ENCODE measurements at regions not wholly inside any gene's neighbourhood (a gene's known extent, or its start where the extent isn't known, plus 50 kb on each side); places are given as distances from the start of the nearest gene placed in this dataset.

DNA sequence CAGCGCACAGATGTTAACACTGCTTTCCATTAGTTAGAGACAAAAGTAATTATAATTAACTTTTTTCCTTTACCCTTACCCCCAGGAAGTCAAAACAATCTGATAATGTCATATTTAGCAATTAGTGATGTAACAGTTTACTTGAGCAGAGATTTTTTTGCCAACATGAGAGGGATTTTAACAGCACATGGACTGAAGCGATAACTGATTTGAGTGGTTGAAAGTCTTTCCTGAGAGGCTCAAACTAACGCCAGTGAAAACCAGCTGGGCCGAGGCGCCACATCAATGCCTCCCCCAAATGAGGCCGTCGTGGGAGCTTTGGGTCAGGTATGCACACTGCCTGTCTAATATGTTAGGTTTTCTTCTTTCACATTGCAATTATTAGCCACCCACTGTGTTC is 469.9 kb upstream of the SMIM21 start:
- DNase-seq, result no peak

DNA sequence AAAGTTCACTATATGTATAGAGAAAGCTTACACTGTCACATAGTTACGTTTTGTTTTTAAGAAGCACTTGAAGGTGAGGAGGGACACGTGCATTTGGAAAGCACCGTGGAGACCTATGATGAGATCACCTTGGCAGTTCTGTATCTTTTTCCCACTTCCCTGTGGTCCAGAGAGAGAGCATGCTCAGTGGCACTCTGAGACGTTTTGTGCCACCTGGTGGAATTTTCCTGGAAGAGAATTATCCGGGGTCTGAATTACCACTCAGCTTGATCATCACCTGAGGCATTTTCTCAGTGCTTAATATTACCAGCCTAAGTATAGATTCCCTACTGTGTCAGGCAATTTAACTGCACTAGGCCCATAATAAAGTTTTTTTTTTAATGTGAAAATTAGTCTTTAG is 469.4 kb upstream of the SMIM21 start:
- DNase-seq, result no peak

DNA sequence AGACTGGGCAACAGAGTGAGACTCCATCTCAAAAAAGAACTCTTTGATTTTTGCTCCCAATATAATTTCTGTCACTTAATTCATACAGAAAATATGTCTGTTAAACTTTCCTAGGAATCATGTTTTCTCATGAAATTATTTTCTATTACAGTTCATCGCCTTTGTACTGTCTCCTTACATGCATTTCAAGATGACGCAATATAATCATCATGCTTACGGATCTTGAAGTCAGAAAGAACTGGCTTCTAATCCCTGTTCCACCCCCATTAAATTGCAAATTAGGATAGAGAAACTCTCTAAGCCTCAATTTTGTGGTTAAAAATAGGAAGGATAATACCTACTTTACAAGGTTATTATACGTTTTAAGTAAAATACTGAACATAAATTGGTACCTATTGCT is 467.6 kb upstream of the SMIM21 start:
- no peak for DNase-seq

- peak in 1 of 4 experiments; percentile 0 for DNase-seq
These were observed 457.2 kb upstream of the SMIM21 start for GRCh38 chr18:75884728-75885127.

DNA sequence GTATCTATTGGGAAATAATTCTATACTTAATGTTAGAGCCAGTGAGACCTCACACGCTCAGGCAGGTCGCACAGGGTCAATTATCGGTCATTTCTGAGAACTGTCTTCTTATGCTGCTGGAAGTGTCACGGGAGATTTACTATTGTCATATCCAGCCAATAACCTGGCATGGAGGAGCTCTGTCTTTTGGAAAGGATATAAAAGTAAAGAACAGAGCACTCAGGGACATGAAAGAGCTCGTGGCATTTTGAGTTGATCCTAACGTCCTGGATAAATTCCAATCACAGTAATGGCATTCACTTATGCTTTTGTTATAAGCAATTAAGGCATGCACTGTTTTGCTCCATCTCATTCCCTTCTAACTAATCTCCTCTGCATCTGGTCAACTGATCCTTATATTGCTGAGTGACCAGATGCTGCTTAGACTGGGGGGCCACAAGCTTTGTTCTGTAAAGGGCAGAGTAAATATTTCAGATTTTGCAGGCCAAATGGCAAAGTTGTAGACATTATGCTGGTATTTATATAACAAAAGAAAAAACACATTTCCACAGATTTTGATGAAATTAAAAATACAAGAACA is 453.5 kb upstream of the SMIM21 start:
- DNase-seq, result no peak

GRCh38 chr18:75880266-75880665 is 452.8 kb upstream of the SMIM21 start:
- DNase-seq, result no peak

- no peak for DNase-seq
These were observed 451.7 kb upstream of the SMIM21 start for GRCh38 chr18:75879196-75879595.

DNA sequence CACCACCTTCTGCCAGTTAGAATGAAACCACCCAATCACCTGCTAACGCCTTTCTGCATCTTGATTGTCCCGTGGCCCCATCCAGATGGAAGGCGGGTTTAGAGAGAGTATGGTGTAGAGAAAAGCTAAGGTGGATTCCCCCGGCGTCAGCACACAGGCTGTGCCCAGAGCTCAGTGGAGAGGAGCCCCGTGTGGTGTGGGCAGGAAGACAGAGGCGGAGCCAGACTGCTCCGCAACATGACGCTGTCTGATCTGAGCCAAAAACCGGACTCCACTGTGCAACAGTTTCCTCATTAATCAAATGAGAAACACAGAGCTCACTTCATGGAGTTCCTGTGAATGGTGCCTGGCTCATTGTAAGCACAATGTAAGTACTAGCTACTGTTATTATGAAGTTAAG is 448.1 kb upstream of the SMIM21 start:
- no peak for DNase-seq

- no peak for DNase-seq
These were observed 447.0 kb upstream of the SMIM21 start for GRCh38 chr18:75874401-75875089.

- DNase-seq, result no peak
These were observed 444.1 kb upstream of the SMIM21 start for GRCh38 chr18:75871596-75871995.

DNA sequence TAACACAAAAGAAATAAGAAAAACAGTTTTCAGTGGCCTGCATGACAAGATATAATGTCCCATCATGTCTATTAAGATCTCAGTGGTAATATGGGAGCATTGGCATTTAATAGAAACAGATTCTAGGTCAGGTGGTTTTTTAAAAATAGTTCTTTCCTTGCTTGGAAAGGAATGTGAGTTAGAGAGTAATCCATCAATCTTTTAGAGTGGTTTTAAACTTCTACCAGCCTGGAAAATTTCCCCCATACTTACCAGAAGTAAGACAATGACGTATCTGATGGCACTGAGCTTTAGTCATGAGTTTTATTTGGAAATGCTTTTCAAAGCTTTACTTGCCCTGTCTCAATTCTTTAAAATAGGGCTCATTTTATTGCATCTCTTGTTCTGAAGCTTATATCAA is 441.7 kb upstream of the SMIM21 start:
- DNase-seq, result no peak

DNA sequence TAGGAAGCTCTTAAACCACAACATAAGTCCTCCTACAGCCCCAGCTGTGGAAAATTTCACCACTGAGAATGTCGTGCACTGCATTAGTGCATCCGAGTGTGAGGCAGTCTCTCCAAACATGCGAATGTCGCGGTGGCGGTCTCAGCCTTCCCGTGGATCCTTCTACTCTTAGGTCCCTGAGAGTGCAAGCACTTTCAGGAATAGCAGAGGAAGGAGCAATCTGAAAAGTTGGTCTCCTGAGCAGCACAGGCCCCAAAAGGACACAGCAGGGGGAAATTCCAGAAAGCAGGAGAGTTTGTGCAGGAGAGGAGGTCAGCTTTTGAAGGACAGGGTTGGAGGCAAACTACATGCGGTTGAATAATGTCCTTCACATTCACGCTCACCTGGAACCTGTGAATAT is 440.5 kb upstream of the SMIM21 start:
- DNase-seq, result no peak

DNA sequence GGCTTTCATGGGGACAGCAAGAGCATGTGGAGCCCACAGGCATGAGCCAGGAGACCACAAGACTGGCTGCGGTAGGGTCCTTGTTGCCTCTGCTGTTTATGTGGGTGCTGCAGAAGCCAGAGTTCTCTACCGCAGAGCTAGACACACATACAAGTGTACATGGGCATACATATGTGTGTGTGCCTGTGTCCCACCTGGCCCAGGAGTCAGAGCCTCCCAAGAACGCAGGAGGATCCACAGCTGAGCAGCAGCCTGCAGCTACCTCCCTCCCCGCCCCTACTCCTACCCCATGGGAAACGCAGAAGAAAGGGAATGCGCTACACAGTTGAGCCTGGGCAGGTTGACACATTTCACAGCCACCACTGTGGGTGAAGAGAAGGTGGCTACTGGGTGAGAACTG is 438.1 kb upstream of the SMIM21 start:
- DNase-seq, result no peak

- no peak for DNase-seq
These were observed 437.3 kb upstream of the SMIM21 start for GRCh38 chr18:75864816-75865215.

GRCh38 chr18:75863696-75864095 is 436.2 kb upstream of the SMIM21 start:
- no peak for DNase-seq

GRCh38 chr18:75862458-75862857 is 435.0 kb upstream of the SMIM21 start:
- DNase-seq, result no peak

GRCh38 chr18:75860166-75860565 is 432.7 kb upstream of the SMIM21 start:
- no peak for DNase-seq

DNA sequence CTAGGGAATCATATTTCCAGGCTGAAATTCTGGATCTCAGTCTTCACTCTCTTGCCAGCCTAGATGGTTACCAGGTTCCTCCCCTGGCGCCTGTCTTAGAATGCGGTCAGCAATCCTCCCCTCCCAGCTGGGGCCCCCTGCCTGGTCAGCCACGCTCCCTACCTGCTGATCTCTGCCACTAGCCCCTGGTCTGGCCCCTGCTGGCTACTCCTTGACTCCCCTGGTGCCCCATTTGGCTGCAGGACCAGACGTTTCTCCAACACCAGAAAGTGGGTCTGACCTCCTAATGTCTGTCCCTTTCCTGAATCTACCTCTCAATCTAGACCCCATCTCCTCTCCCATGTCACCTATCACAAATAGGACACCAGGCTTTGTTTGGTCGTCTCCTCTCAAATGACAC is 432.0 kb upstream of the SMIM21 start:
- DNase-seq, result no peak

DNA sequence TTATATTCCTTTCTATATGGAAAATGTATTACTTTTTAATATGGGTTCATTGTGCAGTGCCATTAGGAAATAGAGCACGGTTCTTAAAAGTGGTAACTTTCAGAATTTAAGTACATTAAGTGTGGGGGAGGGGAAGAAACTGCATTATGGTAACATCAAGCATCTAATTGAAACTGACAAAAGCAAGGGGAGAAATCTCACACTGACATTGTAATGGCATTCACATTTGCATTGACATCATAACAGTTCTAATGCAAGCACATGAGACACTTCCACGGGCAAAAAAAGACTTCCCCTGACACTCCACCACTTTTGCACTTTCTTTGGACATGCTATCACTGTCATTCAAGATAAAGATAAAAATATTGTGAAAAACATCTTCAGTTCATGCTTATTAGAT is 431.3 kb upstream of the SMIM21 start:
- no peak for DNase-seq

DNA sequence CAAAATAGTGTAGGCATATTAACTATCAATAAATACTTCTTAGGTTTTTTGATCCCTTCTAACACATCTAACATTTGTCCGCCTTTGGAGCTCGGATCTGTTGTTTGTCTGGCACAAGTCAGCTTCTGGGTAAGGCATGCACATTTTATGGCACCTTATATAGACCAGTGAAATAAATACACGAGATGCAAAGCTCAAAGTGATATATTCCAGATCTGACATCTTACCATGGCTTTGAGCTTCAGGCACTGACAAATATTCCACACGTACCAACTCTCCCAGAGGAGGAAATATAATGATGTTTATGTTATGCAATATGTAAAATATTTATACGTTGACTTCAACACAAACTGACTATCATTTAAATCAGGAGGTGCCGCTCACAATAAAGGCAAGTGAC is 430.1 kb upstream of the SMIM21 start:
- DNase-seq, result no peak

DNA sequence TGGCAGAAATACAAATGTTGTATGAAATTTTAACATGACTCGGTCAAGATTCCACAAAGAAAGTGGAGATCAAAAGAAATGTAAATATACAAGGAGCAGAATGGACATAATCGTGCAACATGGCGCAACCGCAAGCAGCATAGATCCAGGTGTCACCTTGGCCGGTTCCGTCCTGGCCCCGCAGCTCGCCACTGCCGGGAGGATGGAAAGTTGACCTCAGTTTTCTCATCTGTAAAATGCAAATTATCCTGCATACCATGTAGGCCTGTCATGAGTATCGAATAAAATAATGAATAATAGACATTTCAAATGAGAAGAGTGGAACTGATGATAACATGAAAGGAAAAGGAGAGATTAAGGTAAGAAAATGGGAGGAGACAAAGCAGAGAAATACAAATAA is 427.3 kb upstream of the SMIM21 start:
- no peak for DNase-seq

DNA sequence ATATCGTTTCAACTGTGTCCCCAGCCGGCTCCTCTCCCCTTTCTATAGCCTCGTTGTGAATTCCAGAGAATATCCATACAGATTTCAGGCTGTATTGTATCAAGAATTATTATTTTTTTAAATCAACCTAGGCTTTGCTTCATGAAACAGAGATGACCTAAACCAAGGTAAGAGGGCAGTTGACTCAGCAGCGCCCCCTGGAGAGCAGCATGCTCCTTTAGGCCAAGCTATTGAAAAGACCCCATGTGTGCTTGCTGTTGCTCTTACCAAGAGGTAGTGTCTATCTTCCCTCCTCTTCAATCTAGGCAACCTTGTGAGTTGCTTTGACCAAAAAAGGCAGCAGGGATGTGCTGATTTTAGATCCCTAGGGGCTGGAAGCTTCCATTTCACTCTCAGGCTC is 426.7 kb upstream of the SMIM21 start:
- DNase-seq, result peak; percentile 2 to 35 (median 9)

- no peak for DNase-seq
These were observed 418.8 kb upstream of the SMIM21 start for GRCh38 chr18:75846321-75846720.

DNA sequence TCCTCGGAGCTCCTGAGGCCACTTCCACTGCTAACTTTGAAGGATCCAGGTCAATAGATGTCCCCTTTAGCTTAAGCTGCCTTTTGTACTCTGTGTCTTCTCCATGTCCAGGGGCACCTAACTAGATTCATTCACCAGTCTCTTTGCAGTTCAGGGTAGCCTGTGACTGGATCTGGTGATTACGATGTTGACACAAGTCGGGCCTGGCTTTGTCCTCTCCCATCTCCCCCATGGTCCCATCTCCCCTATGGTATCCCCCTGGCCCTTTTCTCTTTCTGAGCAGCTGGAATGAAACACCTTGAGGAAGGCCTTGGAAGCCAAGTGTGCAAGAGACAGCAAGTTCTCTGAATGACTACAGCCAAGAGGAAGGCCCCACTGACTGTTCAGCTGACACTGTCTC is 417.9 kb upstream of the SMIM21 start:
- DNase-seq, result no peak

DNA sequence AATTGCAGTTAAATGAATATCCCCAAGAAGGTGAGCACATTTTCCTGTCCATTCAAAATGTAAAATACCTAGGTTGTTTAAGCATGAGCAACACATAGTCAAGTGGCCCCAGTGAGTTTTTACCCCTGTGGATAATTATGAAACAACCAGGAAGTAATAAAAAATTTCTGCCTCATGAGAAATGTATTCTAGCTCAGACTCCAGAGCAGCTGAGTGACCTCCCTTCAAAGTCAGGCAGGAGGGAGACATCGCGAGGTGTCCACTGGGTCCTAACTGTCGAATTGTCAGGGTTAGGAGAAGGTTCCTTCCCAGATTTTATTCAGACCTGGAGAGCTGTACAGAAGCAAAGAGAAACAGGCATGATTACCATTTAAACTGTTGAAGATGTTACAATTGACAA is 416.6 kb upstream of the SMIM21 start:
- DNase-seq, result no peak
